ENCODE measurements at regions not wholly inside any gene's neighbourhood (a gene's known extent, or its start where the extent isn't known, plus 50 kb on each side); places are given as distances from the start of the nearest gene placed in this dataset.
"Not testable (repeated sequence)": the region's sequence is repeated elsewhere in the genome, so short reads cannot be mapped to it uniquely, and the experiment has no call there.

DNA sequence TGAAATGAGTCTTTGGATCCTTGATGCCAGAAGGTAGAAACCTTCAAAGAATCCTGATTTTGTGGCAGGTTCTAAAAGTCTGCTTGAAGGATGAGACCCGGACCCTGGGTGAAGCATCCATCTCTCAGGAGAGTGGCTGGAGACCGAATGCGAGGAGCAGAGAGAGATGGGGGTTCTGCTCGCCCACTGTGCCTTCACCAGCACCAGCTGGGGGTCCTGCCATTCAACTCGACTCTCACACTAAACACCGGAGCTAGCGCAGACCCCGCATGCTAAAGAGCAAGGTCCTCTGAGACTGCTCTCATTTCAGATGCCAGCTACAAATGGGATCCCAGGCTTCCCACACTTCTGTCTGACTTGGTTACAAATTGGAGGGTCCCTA is 218.4 kb downstream of the GLRX3 start:
- no peaks in the 10 kb centered on the region for H3F3A ChIP-seq (ENCODE audit: insufficient read depth)
- no peaks in the 10 kb centered on the region for H3K36me3 ChIP-seq (ENCODE audit: low read depth)
- no peak overlapping the region for H3K9ac ChIP-seq
- WGBS, 2 experiments (ENCODE audit: low coverage in 1 of 2, low lambda C conversion rate in 2 of 2, missing lambda C conversion rate in 2 of 2) = 34% methylated on average over 8 of the region's 8 CpGs
- no peak overlapping the region for H2AFZ ChIP-seq
- no peak overlapping the region for H3K27ac ChIP-seq
- H4K20me1 ChIP-seq (ENCODE audit: insufficient read depth) = no peaks in the 10 kb centered on the region
- no peak for DNase-seq
- no peak for TF ChIP-seq EZH2 (IDR thresholded peaks at IDR 0.05; ENCODE audit: insufficient read depth, poor library complexity, severe bottlenecking)
- no peak for TF ChIP-seq EZH2phosphoT487 (IDR thresholded peaks at IDR 0.05; ENCODE audit: insufficient read depth, low read depth)
- H3K4me2 ChIP-seq (ENCODE audit: unreplicated experiment) = no peak overlapping the region
- H3K4me3 ChIP-seq = no peak overlapping the region
- no peaks in the 10 kb centered on the region for H3K9me2 ChIP-seq (ENCODE audit: insufficient read depth)
- H3K4me1 ChIP-seq (ENCODE audit: insufficient read depth) = no peaks in the 10 kb centered on the region
- no peaks in the 10 kb centered on the region for H3K27me3 ChIP-seq (replicated peaks; ENCODE audit: insufficient read depth)
- H3K9me3 ChIP-seq (ENCODE audit: low read depth) = no peaks in the 10 kb centered on the region
- in situ Hi-C loops (cut with MboI) = no loop called here
- H3K79me2 ChIP-seq (ENCODE audit: insufficient read depth) = no peaks in the 10 kb centered on the region

DNA sequence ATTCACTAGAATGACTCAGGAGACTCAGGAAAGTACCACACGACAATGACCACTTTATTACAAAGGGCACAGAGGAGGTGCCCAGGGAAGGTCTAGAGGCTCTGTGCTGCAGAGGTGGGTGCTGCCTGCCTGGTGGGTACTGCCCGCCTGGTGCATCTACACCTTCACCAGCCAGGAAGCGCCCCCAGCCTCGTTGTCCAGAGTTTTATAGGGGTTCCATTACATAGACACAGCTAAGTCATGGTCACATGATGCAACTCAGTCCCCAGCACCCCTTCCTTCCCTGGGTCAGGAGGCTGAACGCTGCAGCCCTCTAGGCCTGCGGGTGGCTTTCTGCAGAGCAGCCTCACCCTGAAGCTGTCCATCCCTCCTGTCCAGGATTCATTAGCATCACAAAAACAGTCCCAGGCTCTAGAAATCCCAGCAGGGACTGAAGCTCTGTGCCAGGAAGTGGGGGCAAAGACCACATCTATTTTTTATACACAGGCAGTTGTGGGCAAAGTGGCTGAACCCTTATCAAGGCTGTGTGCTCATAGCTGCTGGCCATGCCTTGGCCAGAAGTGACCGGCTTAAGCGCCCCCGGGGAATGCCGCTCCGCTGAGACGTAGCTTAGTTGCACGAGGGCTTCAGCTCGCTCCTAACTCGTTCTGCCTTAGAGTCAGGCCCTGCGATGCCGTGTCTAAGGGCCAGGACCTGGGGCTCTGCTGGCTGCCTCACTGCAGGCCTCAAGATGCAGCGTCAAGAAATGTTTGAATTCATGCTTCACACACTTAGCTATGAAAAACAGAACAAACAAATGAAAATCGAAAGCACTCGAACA is 219.0 kb downstream of the GLRX3 start:
- DNase-seq = no peak
- TF ChIP-seq EZH2phosphoT487 (IDR thresholded peaks at IDR 0.05; ENCODE audit: insufficient read depth, low read depth) = no peak
- no peak for TF ChIP-seq EZH2 (IDR thresholded peaks at IDR 0.05; ENCODE audit: insufficient read depth, poor library complexity, severe bottlenecking)
- H3K27ac ChIP-seq = no peak overlapping the region
- H4K20me1 ChIP-seq (ENCODE audit: insufficient read depth) = no peaks in the 10 kb centered on the region
- in situ Hi-C loops (cut with MboI) = no loop called here
- H3K4me2 ChIP-seq (ENCODE audit: unreplicated experiment) = no peak overlapping the region
- no peaks in the 10 kb centered on the region for H3K36me3 ChIP-seq (ENCODE audit: low read depth)
- H3K9ac ChIP-seq = no peak overlapping the region
- H3K27me3 ChIP-seq (replicated peaks; ENCODE audit: insufficient read depth) = no peaks in the 10 kb centered on the region
- H2AFZ ChIP-seq = no peak overlapping the region
- no peak overlapping the region for H3K4me3 ChIP-seq
- no peaks in the 10 kb centered on the region for H3K9me2 ChIP-seq (ENCODE audit: insufficient read depth)
- no peaks in the 10 kb centered on the region for H3K79me2 ChIP-seq (ENCODE audit: insufficient read depth)
- H3K9me3 ChIP-seq (ENCODE audit: low read depth) = no peaks in the 10 kb centered on the region
- H3K4me1 ChIP-seq (ENCODE audit: insufficient read depth) = no peaks in the 10 kb centered on the region
- WGBS, 2 experiments (ENCODE audit: low coverage in 1 of 2, low lambda C conversion rate in 2 of 2, missing lambda C conversion rate in 2 of 2) = 36 to 41% methylated on average over 20 of the region's 20 CpGs
- H3F3A ChIP-seq (ENCODE audit: insufficient read depth) = no peaks in the 10 kb centered on the region

DNA sequence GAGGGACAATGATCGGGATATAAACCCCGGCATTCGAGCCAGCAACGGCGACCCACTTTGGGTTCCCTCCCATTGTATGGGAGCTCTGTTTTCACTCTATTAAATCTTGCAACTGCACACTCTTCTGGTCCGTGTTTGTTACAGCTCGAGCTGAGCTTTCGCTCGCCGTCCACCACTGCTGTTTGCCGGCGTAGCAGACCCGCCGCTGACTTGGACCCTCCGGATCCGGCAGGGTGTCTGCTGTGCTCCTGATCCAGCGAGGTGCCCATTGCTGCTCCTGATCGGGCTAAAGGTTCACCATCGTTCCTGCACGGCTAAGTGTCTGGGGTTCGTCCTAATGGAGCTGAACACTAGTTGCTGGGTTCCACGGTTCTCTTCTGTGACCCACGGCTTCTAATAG is 220.2 kb downstream of the GLRX3 start:
- H2AFZ ChIP-seq; H3K9ac ChIP-seq; H3K4me2 ChIP-seq (ENCODE audit: unreplicated experiment); H3K4me3 ChIP-seq; H4K20me1 ChIP-seq (ENCODE audit: insufficient read depth); H3K27ac ChIP-seq; in situ Hi-C loops (cut with MboI); H3K27me3 ChIP-seq (replicated peaks; ENCODE audit: insufficient read depth); H3K4me1 ChIP-seq (ENCODE audit: insufficient read depth); H3F3A ChIP-seq (ENCODE audit: insufficient read depth); H3K9me3 ChIP-seq (ENCODE audit: low read depth); DNase-seq; H3K79me2 ChIP-seq (ENCODE audit: insufficient read depth); H3K9me2 ChIP-seq (ENCODE audit: insufficient read depth); H3K36me3 ChIP-seq (ENCODE audit: low read depth): not testable (repeated sequence)
- WGBS, 2 experiments (ENCODE audit: low coverage in 1 of 2, low lambda C conversion rate in 2 of 2, missing lambda C conversion rate in 2 of 2) = 50 to 58% methylated on average over 23 of the region's 23 CpGs

DNA sequence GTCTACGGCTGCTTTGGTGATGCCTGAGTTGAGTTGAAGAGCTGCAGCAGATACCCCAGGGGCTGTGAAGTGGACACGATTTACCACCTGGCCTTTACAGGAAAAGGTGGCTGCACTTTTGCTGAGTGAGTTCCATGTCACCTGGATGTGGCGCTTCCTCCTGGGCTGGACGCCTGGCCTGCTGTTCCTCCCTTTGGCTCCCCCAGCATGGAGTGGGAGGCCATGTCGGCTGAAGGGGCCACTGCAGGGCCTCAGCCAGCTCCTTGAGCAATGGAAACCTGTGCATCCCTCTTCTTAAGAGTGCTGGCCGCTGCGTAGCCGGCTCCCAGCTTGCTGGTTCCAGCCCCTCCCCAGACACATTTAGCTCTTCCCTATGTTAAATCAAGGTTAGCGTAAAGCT is 221.0 kb downstream of the GLRX3 start:
- Histone ChIP-seq H3K36me3 (ENCODE audit: low read depth) (no peaks in the 10 kb centered on the region), H3F3A (ENCODE audit: insufficient read depth) (no peaks in the 10 kb centered on the region), H3K9me2 (ENCODE audit: insufficient read depth) (no peaks in the 10 kb centered on the region), H3K4me2 (ENCODE audit: unreplicated experiment) (no peak overlapping the region), H3K27ac (no peak overlapping the region), H3K9ac (no peak overlapping the region), H3K4me1 (ENCODE audit: insufficient read depth) (no peaks in the 10 kb centered on the region), H3K4me3 (no peak overlapping the region), H2AFZ (no peak overlapping the region), H3K27me3 (replicated peaks; ENCODE audit: insufficient read depth) (no peaks in the 10 kb centered on the region), H3K79me2 (ENCODE audit: insufficient read depth) (no peaks in the 10 kb centered on the region), H4K20me1 (ENCODE audit: insufficient read depth) (no peaks in the 10 kb centered on the region), H3K9me3 (ENCODE audit: low read depth) (no peaks in the 10 kb centered on the region)
- in situ Hi-C loops (cut with MboI) = no loop called here
- TF ChIP-seq EZH2phosphoT487 (IDR thresholded peaks at IDR 0.05; ENCODE audit: insufficient read depth, low read depth) = no peak
- TF ChIP-seq EZH2 (IDR thresholded peaks at IDR 0.05; ENCODE audit: insufficient read depth, poor library complexity, severe bottlenecking) = no peak
- DNase-seq = no peak
- WGBS, 2 experiments (ENCODE audit: low coverage in 1 of 2, low lambda C conversion rate in 2 of 2, missing lambda C conversion rate in 2 of 2) = 47 to 58% methylated on average over 9 of the region's 9 CpGs

DNA sequence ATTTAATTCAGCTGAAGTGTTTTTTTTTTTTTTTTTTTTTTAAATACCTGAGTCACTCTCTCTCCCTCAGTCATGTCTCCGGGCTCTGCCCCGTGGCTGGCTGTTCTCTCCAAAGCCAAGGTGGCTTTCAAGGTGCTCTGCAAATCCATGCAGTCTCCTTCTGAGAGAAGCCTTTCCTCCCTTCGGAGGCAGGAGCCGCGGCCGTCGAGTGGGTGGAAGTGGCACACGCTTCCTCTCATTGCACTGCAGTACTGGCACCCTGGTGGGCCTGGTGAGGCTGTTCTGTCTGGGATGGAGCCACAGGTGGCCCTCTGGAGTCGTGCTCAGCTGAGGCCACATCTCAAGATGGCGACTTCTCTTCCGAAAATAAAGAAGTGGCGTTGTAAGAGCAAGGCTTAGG is 221.8 kb downstream of the GLRX3 start:
- Histone ChIP-seq H3K4me1 (ENCODE audit: insufficient read depth) (no peaks in the 10 kb centered on the region), H3K27me3 (replicated peaks; ENCODE audit: insufficient read depth) (no peaks in the 10 kb centered on the region)
- 40 to 47% methylated on average over 12 of the region's 12 CpGs for WGBS, 2 experiments (ENCODE audit: low coverage in 1 of 2, low lambda C conversion rate in 2 of 2, missing lambda C conversion rate in 2 of 2)

More for the DNA sequence above, 221.8 kb downstream of the GLRX3 start:
- TF ChIP-seq EZH2 (IDR thresholded peaks at IDR 0.05; ENCODE audit: insufficient read depth, poor library complexity, severe bottlenecking) = no peak
- TF ChIP-seq EZH2phosphoT487 (IDR thresholded peaks at IDR 0.05; ENCODE audit: insufficient read depth, low read depth) = no peak
- Histone ChIP-seq H3K4me2 (ENCODE audit: unreplicated experiment) (no peak overlapping the region), H3K9ac (no peak overlapping the region), H3K9me2 (ENCODE audit: insufficient read depth) (no peaks in the 10 kb centered on the region), H4K20me1 (ENCODE audit: insufficient read depth) (no peaks in the 10 kb centered on the region), H3K4me3 (no peak overlapping the region), H3K27ac (no peak overlapping the region), H3K36me3 (ENCODE audit: low read depth) (no peaks in the 10 kb centered on the region), H3K79me2 (ENCODE audit: insufficient read depth) (no peaks in the 10 kb centered on the region), H3F3A (ENCODE audit: insufficient read depth) (no peaks in the 10 kb centered on the region), H3K9me3 (ENCODE audit: low read depth) (no peaks in the 10 kb centered on the region), H2AFZ (no peak overlapping the region)
- DNase-seq = no peak
- in situ Hi-C loops (cut with MboI) = no loop called here

Measured in GM23248 (cell line).